PC-3 (cell line): ENCODE measurements at regions not wholly inside any gene's neighbourhood (a gene's known extent, or its start where the extent isn't known, plus 50 kb on each side); places are given as distances from the start of the nearest gene placed in this dataset.
A peak's percentile ranks its signal among the peaks of the same experiment; 100 is the strongest.

Experiments used
- ATAC-seq: fragments of 200-7000 bp; cut with Tn5 transposase; 2 replicates; pipeline ENCODE4 v1.9.1; 2020; ENCODE audit warnings: mild to moderate bottlenecking, moderate library complexity
- BruUV-seq: library from RNA; stranded (reverse); fragments of 400-500 nt; replicated peaks from 2 replicates; lab custom pipeline; 2021; lab: Mats Ljungman, UMichigan
- CTCF ChIA-PET: fragments of 300-600 bp; sonication (Branson Sonifier 250); formaldehyde crosslinking; loops from one replicate; lab custom pipeline; 2022; ENCODE audit warnings: antibody characterized with exemption; lab: Charles Lee
- POLR2A ChIA-PET: fragments of 300-600 bp; sonication (Branson Sonifier 250); formaldehyde crosslinking; loops from one replicate; lab custom pipeline; 2022; ENCODE audit warnings: antibody characterized with exemption; ENCODE audit not compliant: unreplicated experiment; lab: Charles Lee
- DNase-seq: peaks from one replicate; pipeline ENCODE4 v3.0.0-alpha.2; 2015
- H2AFZ ChIP-seq: fragments of 300-600 bp; sonication (generic); 2 replicates; pipeline ENCODE4 v1.6.0; 2016; ENCODE audit warnings: antibody characterized with exemption, low read length
- H3F3A ChIP-seq: fragments of 300-600 bp; sonication (generic); one replicate; pipeline ENCODE4 v1.6.0; 2017; ENCODE audit warnings: antibody characterized with exemption, low read length, control low read depth, mild to moderate bottlenecking; ENCODE audit not compliant: unreplicated experiment
- H3K27ac ChIP-seq: fragments of 300-600 bp; sonication (generic); 2 replicates; pipeline ENCODE4 v1.5.1; 2016; ENCODE audit warnings: mild to moderate bottlenecking, low read length
- H3K27me3 ChIP-seq: fragments of 300-600 bp; sonication (generic); 2 replicates; pipeline ENCODE4 v1.6.1; 2016; ENCODE audit warnings: low read length, mixed read lengths
- H3K36me3 ChIP-seq: fragments of 300-600 bp; sonication (generic); 2 replicates; pipeline ENCODE4 v1.6.1; 2016; ENCODE audit warnings: low read depth, mixed run types, low read length, mixed read lengths
- H3K4me1 ChIP-seq: fragments of 300-600 bp; sonication (generic); 2 replicates; pipeline ENCODE4 v1.5.1; 2016; ENCODE audit warnings: low read length; ENCODE audit not compliant: insufficient read depth
- H3K4me2 ChIP-seq: fragments of 300-600 bp; sonication (generic); 2 replicates; pipeline ENCODE4 v1.6.0; 2016; ENCODE audit warnings: low read length
- H3K4me3 ChIP-seq: fragments of 300-600 bp; sonication (generic); 2 replicates; pipeline ENCODE4 v1.5.1; 2016; ENCODE audit warnings: mild to moderate bottlenecking, low read length, mixed read lengths
- H3K79me2 ChIP-seq: fragments of 300-600 bp; sonication (generic); 2 replicates; pipeline ENCODE4 v1.6.1; 2017; ENCODE audit warnings: low read length, mixed read lengths
- H3K9ac ChIP-seq: fragments of 300-600 bp; sonication (generic); 2 replicates; pipeline ENCODE4 v1.6.0; 2016; ENCODE audit warnings: mild to moderate bottlenecking, low read length
- H3K9me2 ChIP-seq: fragments of 300-600 bp; sonication (generic); replicated peaks from 2 replicates; pipeline ENCODE4 v1.6.1; 2016; ENCODE audit warnings: mixed run types, low read length, mixed read lengths
- H3K9me3 ChIP-seq: fragments of 300-600 bp; sonication (generic); 2 replicates; pipeline ENCODE4 v1.6.1; 2016; ENCODE audit warnings: low read length, mixed read lengths
- H4K20me1 ChIP-seq: fragments of 300-600 bp; sonication (generic); 2 replicates; pipeline ENCODE4 v1.6.1; 2016; ENCODE audit warnings: low read length, mixed read lengths
- EZH2 ChIP-seq: fragments of 300-600 bp; sonication (generic); IDR thresholded peaks from one replicate; pipeline ENCODE4 v1.6.1; 2017; ENCODE audit warnings: antibody characterized with exemption, mild to moderate bottlenecking, low read length; ENCODE audit not compliant: unreplicated experiment
- EZH2phosphoT487 ChIP-seq: fragments of 300-600 bp; sonication (generic); IDR thresholded peaks from 2 replicates; pipeline ENCODE4 v1.6.1; 2018; ENCODE audit warnings: mild to moderate bottlenecking, antibody characterized with exemption, low read length, borderline replicate concordance
- intact Hi-C: fragments of 100-400 bp; cut with micrococcal nuclease; formaldehyde crosslinking; loops from 2 replicates; pipeline ENCODE4 v1.9.0; 2023
- TF ChIP-seq, protein P1 (sequence below): fragments of 300-600 bp; sonication (generic); conservative IDR thresholded peaks from 2 replicates; pipeline ENCODE4 v1.5.1; 2017; ENCODE audit warnings: antibody characterized with exemption, low read depth, mild to moderate bottlenecking, low read length

DNA sequence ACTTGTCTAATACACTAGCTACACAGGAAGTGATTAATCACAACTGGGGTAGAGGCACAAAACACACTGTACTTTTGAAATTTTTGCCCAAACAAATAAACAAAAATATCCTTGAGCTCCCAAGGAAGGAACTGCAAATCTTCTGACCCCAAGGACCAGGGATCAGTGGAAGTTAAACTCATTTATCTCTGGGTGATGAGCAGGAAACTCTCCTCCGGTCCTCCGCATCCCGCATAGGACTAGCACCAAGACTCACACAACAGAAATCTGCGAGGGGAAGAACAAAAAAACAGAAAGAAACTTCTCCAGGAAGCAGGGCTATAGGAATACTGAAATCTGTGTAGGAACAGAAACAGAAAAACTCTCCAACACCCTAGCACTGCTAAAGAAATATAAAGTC, 650.3 kb downstream of the DCDC2C start:
- Histone ChIP-seq H2AFZ (no peak overlapping the region), H3K79me2 (no peaks in the 10 kb centered on the region), H3K4me3 (no peak overlapping the region), H3K4me2 (no peak overlapping the region), H3K4me1 (no peaks in the 10 kb centered on the region), H3K36me3 (no peaks in the 10 kb centered on the region), H3F3A (no peaks in the 10 kb centered on the region), H3K27ac (peak overlapping the region; percentile 47), H3K9ac (no peak overlapping the region), H3K9me2 (no peaks in the 10 kb centered on the region), H3K27me3 (no peaks in the 10 kb centered on the region), H4K20me1 (no peaks in the 10 kb centered on the region), H3K9me3 (no peaks in the 10 kb centered on the region)
- CTCF ChIA-PET = no interaction called here
- no TSS peak for BruUV-seq
- no peak for ATAC-seq
- intact Hi-C loops = no loop called here
- POLR2A ChIA-PET = no interaction called here
- DNase-seq = no peak
- TF ChIP-seq, protein P1, sequence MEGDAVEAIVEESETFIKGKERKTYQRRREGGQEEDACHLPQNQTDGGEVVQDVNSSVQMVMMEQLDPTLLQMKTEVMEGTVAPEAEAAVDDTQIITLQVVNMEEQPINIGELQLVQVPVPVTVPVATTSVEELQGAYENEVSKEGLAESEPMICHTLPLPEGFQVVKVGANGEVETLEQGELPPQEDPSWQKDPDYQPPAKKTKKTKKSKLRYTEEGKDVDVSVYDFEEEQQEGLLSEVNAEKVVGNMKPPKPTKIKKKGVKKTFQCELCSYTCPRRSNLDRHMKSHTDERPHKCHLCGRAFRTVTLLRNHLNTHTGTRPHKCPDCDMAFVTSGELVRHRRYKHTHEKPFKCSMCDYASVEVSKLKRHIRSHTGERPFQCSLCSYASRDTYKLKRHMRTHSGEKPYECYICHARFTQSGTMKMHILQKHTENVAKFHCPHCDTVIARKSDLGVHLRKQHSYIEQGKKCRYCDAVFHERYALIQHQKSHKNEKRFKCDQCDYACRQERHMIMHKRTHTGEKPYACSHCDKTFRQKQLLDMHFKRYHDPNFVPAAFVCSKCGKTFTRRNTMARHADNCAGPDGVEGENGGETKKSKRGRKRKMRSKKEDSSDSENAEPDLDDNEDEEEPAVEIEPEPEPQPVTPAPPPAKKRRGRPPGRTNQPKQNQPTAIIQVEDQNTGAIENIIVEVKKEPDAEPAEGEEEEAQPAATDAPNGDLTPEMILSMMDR = no peak

DNA sequence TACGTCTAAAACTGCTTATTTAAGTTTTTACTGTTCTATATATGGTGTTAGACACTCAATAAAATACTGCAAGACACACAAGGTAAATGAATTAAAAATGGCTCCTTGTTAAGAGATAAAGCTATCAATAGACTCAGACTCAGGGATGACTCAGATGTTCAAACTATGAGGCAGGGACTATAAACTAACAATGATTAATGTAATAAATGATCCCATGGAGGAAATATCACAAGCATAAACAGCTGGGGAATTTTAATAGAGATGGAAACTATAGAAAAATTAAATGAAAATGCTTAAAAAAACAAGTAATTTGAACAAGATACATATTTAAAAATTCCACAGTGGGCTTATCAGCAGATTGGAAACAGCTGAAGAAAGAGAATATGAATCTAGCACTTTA, 650.8 kb downstream of the DCDC2C start:
- H3K79me2 ChIP-seq = no peaks in the 10 kb centered on the region
- H3F3A ChIP-seq = no peaks in the 10 kb centered on the region
- no peaks in the 10 kb centered on the region for H3K4me1 ChIP-seq
- CTCF ChIA-PET = no interaction called here
- H3K27me3 ChIP-seq = no peaks in the 10 kb centered on the region
- no peak overlapping the region for H2AFZ ChIP-seq
- DNase-seq = peak; percentile 16
- intact Hi-C loops = no loop called here
- H3K4me2 ChIP-seq = no peak overlapping the region
- no peaks in the 10 kb centered on the region for H3K9me2 ChIP-seq
- no TSS peak for BruUV-seq
- no peaks in the 10 kb centered on the region for H3K9me3 ChIP-seq
- H3K4me3 ChIP-seq = no peak overlapping the region
- H4K20me1 ChIP-seq = no peaks in the 10 kb centered on the region
- peak overlapping the region; percentile 55 for H3K27ac ChIP-seq
- no peaks in the 10 kb centered on the region for H3K36me3 ChIP-seq
- no peak overlapping the region for H3K9ac ChIP-seq
- ATAC-seq = no peak
- POLR2A ChIA-PET = no interaction called here
- TF ChIP-seq EZH2phosphoT487 (no peak), EZH2 (no peak)
- TF ChIP-seq, protein P1 = no peak

DNA sequence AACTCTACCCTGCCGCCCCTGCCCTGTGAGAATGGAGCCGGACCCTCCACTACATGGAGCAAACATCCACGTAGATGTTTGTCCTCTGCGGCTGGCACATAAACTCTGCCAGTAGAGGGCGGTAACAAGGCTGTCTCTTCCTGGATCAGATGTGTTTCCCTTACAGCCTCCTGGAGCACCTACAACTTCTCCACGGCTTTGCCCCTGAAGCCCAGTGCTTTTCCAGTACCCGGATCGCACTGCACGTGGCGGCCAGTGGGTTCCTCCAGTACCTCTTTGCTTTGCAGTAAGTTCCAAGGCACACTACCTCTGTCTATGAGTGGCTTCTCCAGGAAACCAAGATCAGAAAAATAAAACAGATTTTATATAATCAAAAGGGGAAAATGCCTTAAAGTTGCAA, 651.3 kb downstream of the DCDC2C start:
- H3K4me3 ChIP-seq = no peak overlapping the region
- no peaks in the 10 kb centered on the region for H3K9me3 ChIP-seq
- H3K36me3 ChIP-seq = no peaks in the 10 kb centered on the region
- ATAC-seq (no peak), DNase-seq (peak; percentile 32)
- no peak overlapping the region for H3K9ac ChIP-seq
- H3F3A ChIP-seq = no peaks in the 10 kb centered on the region
- H4K20me1 ChIP-seq = no peaks in the 10 kb centered on the region
- no peak overlapping the region for H2AFZ ChIP-seq
- CTCF ChIA-PET = no interaction called here
- POLR2A ChIA-PET = no interaction called here
- H3K27me3 ChIP-seq = no peaks in the 10 kb centered on the region
- TF ChIP-seq, protein P1 = peak; percentile 56
- TF ChIP-seq EZH2phosphoT487 (no peak), EZH2 (no peak)
- peak overlapping the region; percentile 55 for H3K27ac ChIP-seq
- H3K9me2 ChIP-seq = no peaks in the 10 kb centered on the region
- no peaks in the 10 kb centered on the region for H3K4me1 ChIP-seq
- intact Hi-C loops = no loop called here
- no TSS peak for BruUV-seq
- no peak overlapping the region for H3K4me2 ChIP-seq
- no peaks in the 10 kb centered on the region for H3K79me2 ChIP-seq
